Stimulated activated CD4-positive, alpha-beta T cell treated with anti-CD3 and anti-CD28 coated beads, Interleukin-4, amount 100 ng/mL, for 4 hours (primary cell): ENCODE measurements at regions not wholly inside any gene's neighbourhood (a gene's known extent, or its start where the extent isn't known, plus 50 kb on each side); places are given as distances from the start of the nearest gene placed in this dataset.

Source experiments
- DNase-seq, 2 experiments: peaks; one replicate each; pipeline ENCODE4 v3.0.0-alpha.2; 2020

- no peak for DNase-seq
These were observed 231.1 kb downstream of the SOX4 start for GRCh38 chr6:21824431-21825177.

- DNase-seq, result no peak
These were observed 232.5 kb downstream of the SOX4 start for GRCh38 chr6:21826023-21826422.

GRCh38 chr6:21826904-21827303 lies 233.4 kb downstream of the SOX4 start:
- DNase-seq, result no peak

GRCh38 chr6:21827425-21828202 lies 234.1 kb downstream of the SOX4 start:
- DNase-seq, result no peak

GRCh38 chr6:21828704-21829103 lies 235.2 kb downstream of the SOX4 start:
- no peak for DNase-seq

GRCh38 chr6:21829126-21829525 lies 235.6 kb downstream of the SOX4 start:
- no peak for DNase-seq

GRCh38 chr6:21831521-21832291 lies 238.2 kb downstream of the SOX4 start:
- DNase-seq, result no peak

GRCh38 chr6:21836277-21836676 lies 242.7 kb downstream of the SOX4 start:
- DNase-seq, result no peak

- no peak for DNase-seq
These were observed 243.3 kb downstream of the SOX4 start for GRCh38 chr6:21836772-21837425.

GRCh38 chr6:21840428-21840827 lies 246.9 kb downstream of the SOX4 start:
- DNase-seq, result no peak

GRCh38 chr6:21842875-21843645 lies 249.5 kb downstream of the SOX4 start:
- DNase-seq, result no peak

- no peak for DNase-seq
These were observed 250.8 kb downstream of the SOX4 start for GRCh38 chr6:21844120-21844917.

GRCh38 chr6:21845018-21845417 lies 251.5 kb downstream of the SOX4 start:
- no peak for DNase-seq

- no peak for DNase-seq
These were observed 252.0 kb downstream of the SOX4 start for GRCh38 chr6:21845439-21846140.

GRCh38 chr6:21846541-21847451 lies 253.2 kb downstream of the SOX4 start:
- DNase-seq, result peak in 1 of 2 experiments; percentile 1

GRCh38 chr6:21847711-21848480 lies 254.3 kb downstream of the SOX4 start:
- DNase-seq, result no peak

- DNase-seq, result no peak
These were observed 257.1 kb downstream of the SOX4 start for GRCh38 chr6:21850691-21851090.

- no peak for DNase-seq
These were observed 262.4 kb downstream of the SOX4 start for GRCh38 chr6:21855811-21856455.
